Fibroblast of lung (primary cell): ENCODE measurements at regions not wholly inside any gene's neighbourhood (a gene's known extent, or its start where the extent isn't known, plus 50 kb on each side); places are given as distances from the start of the nearest gene placed in this dataset.

Source experiments
- DNase-seq, 2 donors: peaks; one replicate each; pipeline versions ENCODE4 v3.0.0 to v3.0.0-alpha.2; 2010; ENCODE audit warnings: low read depth in 2 of 2
- H2AFZ ChIP-seq: 2 replicates; pipeline ENCODE4 v1.5.1; 2012; ENCODE audit warnings: low read length, control low read depth, inconsistent platforms
- H3K27ac ChIP-seq: 2 replicates; pipeline ENCODE4 v1.5.1; 2011; ENCODE audit warnings: low read length, control low read depth; ENCODE audit not compliant: insufficient read depth
- H3K27me3 ChIP-seq: 2 replicates; pipeline ENCODE4 v1.5.1; 2011; ENCODE audit warnings: mild to moderate bottlenecking, low read length; ENCODE audit not compliant: control insufficient read depth, insufficient read depth
- H3K36me3 ChIP-seq: 2 replicates; pipeline ENCODE4 v1.5.1; 2011; ENCODE audit warnings: low read length; ENCODE audit not compliant: control insufficient read depth, insufficient read depth
- H3K4me1 ChIP-seq: 2 replicates; pipeline ENCODE4 v1.5.1; 2011; ENCODE audit warnings: low read length; ENCODE audit not compliant: control insufficient read depth, insufficient read depth; ENCODE audit errors: extremely low read depth
- H3K4me2 ChIP-seq: 2 replicates; pipeline ENCODE4 v1.5.1; 2011; ENCODE audit warnings: low read length, control low read depth; ENCODE audit not compliant: insufficient read depth; ENCODE audit errors: extremely low read depth
- H3K4me3 ChIP-seq, 4 experiments: fragments of 200-600 bp in 1 of 4; sonication (generic) in 1 of 4; replicated peaks in 1 of 4; 2 replicates each; pipeline ENCODE4 v1.5.1; 2011 to 2016; ENCODE audit warnings: low read length in 4 of 4, low read depth in 3 of 4, mild to moderate bottlenecking in 3 of 4, control low read depth in 2 of 4, inconsistent platforms in 1 of 4, mixed read lengths in 1 of 4; ENCODE audit not compliant: insufficient read depth in 1 of 4; ENCODE audit errors: control extremely low read depth in 1 of 4
- H3K79me2 ChIP-seq: 2 replicates; pipeline ENCODE4 v1.5.1; 2012; ENCODE audit warnings: mild to moderate bottlenecking, low read length, inconsistent platforms; ENCODE audit not compliant: control insufficient read depth, insufficient read depth
- H3K9ac ChIP-seq: 2 replicates; pipeline ENCODE4 v1.5.1; 2011; ENCODE audit warnings: mild to moderate bottlenecking, low read length, control low read depth; ENCODE audit not compliant: insufficient read depth
- H3K9me3 ChIP-seq: 2 replicates; pipeline ENCODE4 v1.5.1; 2012; ENCODE audit warnings: low read depth, low read length; ENCODE audit not compliant: control insufficient read depth, insufficient read depth
- H4K20me1 ChIP-seq: 2 replicates; pipeline ENCODE4 v1.5.1; 2011; ENCODE audit warnings: low read length; ENCODE audit not compliant: control insufficient read depth, insufficient read depth; ENCODE audit errors: extremely low read depth
- EZH2 ChIP-seq: IDR thresholded peaks from 2 replicates; pipeline ENCODE4 v1.5.1; 2012; ENCODE audit warnings: low read length, control low read depth, mild to moderate bottlenecking; ENCODE audit errors: missing control alignments
- TF ChIP-seq, protein P1 (sequence below), 2 donors: IDR thresholded peaks in 1 of 2; conservative IDR thresholded peaks in 1 of 2; 1 replicate in 1 of 2; 2 replicates in 1 of 2; pipeline ENCODE4 v1.5.1; 2011 to 2012; ENCODE audit warnings: low read length in 2 of 2, control low read depth in 1 of 2, inconsistent platforms in 1 of 2, low read depth in 1 of 2, mild to moderate bottlenecking in 1 of 2

- H4K20me1 ChIP-seq, result no peaks in the 10 kb centered on the region
- H2AFZ ChIP-seq, result no peak overlapping the region
- H3K9me3 ChIP-seq, result no peaks in the 10 kb centered on the region
- H3K27ac ChIP-seq, result no peak overlapping the region
- no peaks in the 10 kb centered on the region for H3K79me2 ChIP-seq
- no peaks in the 10 kb centered on the region for H3K36me3 ChIP-seq
- no peaks in the 10 kb centered on the region for H3K27me3 ChIP-seq
- DNase-seq, result no peak
- H3K4me1 ChIP-seq, result no peaks in the 10 kb centered on the region
- no peak overlapping the region for H3K4me3 ChIP-seq
- H3K4me2 ChIP-seq, result no peak overlapping the region
- H3K9ac ChIP-seq, result no peak overlapping the region
- no peak for TF ChIP-seq EZH2
- TF ChIP-seq, protein P1, sequence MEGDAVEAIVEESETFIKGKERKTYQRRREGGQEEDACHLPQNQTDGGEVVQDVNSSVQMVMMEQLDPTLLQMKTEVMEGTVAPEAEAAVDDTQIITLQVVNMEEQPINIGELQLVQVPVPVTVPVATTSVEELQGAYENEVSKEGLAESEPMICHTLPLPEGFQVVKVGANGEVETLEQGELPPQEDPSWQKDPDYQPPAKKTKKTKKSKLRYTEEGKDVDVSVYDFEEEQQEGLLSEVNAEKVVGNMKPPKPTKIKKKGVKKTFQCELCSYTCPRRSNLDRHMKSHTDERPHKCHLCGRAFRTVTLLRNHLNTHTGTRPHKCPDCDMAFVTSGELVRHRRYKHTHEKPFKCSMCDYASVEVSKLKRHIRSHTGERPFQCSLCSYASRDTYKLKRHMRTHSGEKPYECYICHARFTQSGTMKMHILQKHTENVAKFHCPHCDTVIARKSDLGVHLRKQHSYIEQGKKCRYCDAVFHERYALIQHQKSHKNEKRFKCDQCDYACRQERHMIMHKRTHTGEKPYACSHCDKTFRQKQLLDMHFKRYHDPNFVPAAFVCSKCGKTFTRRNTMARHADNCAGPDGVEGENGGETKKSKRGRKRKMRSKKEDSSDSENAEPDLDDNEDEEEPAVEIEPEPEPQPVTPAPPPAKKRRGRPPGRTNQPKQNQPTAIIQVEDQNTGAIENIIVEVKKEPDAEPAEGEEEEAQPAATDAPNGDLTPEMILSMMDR (conservative IDR thresholded peaks at IDR 0.05 in 1 of 2, IDR thresholded peaks at IDR 0.05 in 1 of 2; ENCODE audit: low read depth in 1 of 2, low read length in 2 of 2), result no peak
These were observed 197.6 kb downstream of the MAF start for GRCh38 chr16:79402920-79403319.

- Histone ChIP-seq H3K27me3 (no peaks in the 10 kb centered on the region), H4K20me1 (no peaks in the 10 kb centered on the region), H3K9ac (no peak overlapping the region), H3K27ac (no peak overlapping the region), H3K4me1 (no peaks in the 10 kb centered on the region), H3K79me2 (no peaks in the 10 kb centered on the region), H3K4me2 (no peak overlapping the region), H2AFZ (no peak overlapping the region), H3K4me3 (no peak overlapping the region), H3K36me3 (no peaks in the 10 kb centered on the region), H3K9me3 (no peaks in the 10 kb centered on the region)
- no peak for TF ChIP-seq EZH2
- TF ChIP-seq, protein P1 (conservative IDR thresholded peaks at IDR 0.05 in 1 of 2, IDR thresholded peaks at IDR 0.05 in 1 of 2; ENCODE audit: low read depth in 1 of 2, low read length in 2 of 2), result no peak
- no peak for DNase-seq
These were observed 198.2 kb downstream of the MAF start for GRCh38 chr16:79402356-79402755.

GRCh38 chr16:79401782-79402181 lies 198.8 kb downstream of the MAF start:
- H3K4me3 ChIP-seq, result no peak overlapping the region
- TF ChIP-seq EZH2, result no peak
- TF ChIP-seq, protein P1 (conservative IDR thresholded peaks at IDR 0.05 in 1 of 2, IDR thresholded peaks at IDR 0.05 in 1 of 2; ENCODE audit: low read depth in 1 of 2, low read length in 2 of 2), result no peak
- no peaks in the 10 kb centered on the region for H3K27me3 ChIP-seq

More at GRCh38 chr16:79401782-79402181, 198.8 kb downstream of the MAF start:
- Histone ChIP-seq H3K9me3 (no peaks in the 10 kb centered on the region), H3K27ac (no peak overlapping the region), H4K20me1 (no peaks in the 10 kb centered on the region), H2AFZ (no peak overlapping the region), H3K9ac (no peak overlapping the region), H3K4me1 (no peaks in the 10 kb centered on the region), H3K4me2 (no peak overlapping the region), H3K79me2 (no peaks in the 10 kb centered on the region), H3K36me3 (no peaks in the 10 kb centered on the region)
- no peak for DNase-seq
